ENCODE measurements at regions not wholly inside any gene's neighbourhood (a gene's known extent, or its start where the extent isn't known, plus 50 kb on each side); places are given as distances from the start of the nearest gene placed in this dataset.

- Histone ChIP-seq H3K9me3 (no peaks in the 10 kb centered on the region), H3K27me3 (no peaks in the 10 kb centered on the region)
- WGBS, 4 donors = 87 to 93% (median 89%) methylated on average over 5 of the region's 5 CpGs
These were observed 167.1 kb upstream of the DAB1 start for GRCh38 chr1:57590978-57591377.

GRCh38 chr1:57586842-57587241 lies 163.0 kb upstream of the DAB1 start:
- H3K27ac ChIP-seq = no peak overlapping the region
- H3K27me3 ChIP-seq = no peaks in the 10 kb centered on the region
- ATAC-seq (no peak), DNase-seq (no peak)
- no peak overlapping the region for H3K4me3 ChIP-seq
- no peaks in the 10 kb centered on the region for H3K9me3 ChIP-seq
- no peaks in the 10 kb centered on the region for H3K4me1 ChIP-seq
- intact Hi-C loops (cut with DNase I) = no loop called here
- TF ChIP-seq POLR2A (IDR thresholded peaks at IDR 0.05) (no peak), CTCF (IDR thresholded peaks at IDR 0.05) (no peak)
- no peaks in the 10 kb centered on the region for H3K36me3 ChIP-seq

More at GRCh38 chr1:57590978-57591377, 167.1 kb upstream of the DAB1 start:
- DNase-seq = no peak
- peaks cover 0 to 2% (median 0%) of the 10 kb centered on the region in 12 donors for H3K4me1 ChIP-seq
- H3K4me3 ChIP-seq = no peak overlapping the region
- intact Hi-C loops (cut with DNase I) = no loop called here
- TF ChIP-seq CTCF (IDR thresholded peaks at IDR 0.05) = no peak
- TF ChIP-seq POLR2A (IDR thresholded peaks at IDR 0.05) = no peak
- no peak overlapping the region for H3K27ac ChIP-seq
- no peaks in the 10 kb centered on the region for H3K36me3 ChIP-seq
- ATAC-seq = no peak

GRCh38 chr1:57578680-57579079 lies 154.8 kb upstream of the DAB1 start:
- TF ChIP-seq POLR2A (IDR thresholded peaks at IDR 0.05) (no peak), CTCF (IDR thresholded peaks at IDR 0.05) (no peak)
- intact Hi-C loops (cut with DNase I) = no loop called here
- no peaks in the 10 kb centered on the region for H3K9me3 ChIP-seq
- H3K4me3 ChIP-seq = no peak overlapping the region
- H3K27ac ChIP-seq = no peak overlapping the region
- H3K36me3 ChIP-seq = no peaks in the 10 kb centered on the region
- no peaks in the 10 kb centered on the region for H3K27me3 ChIP-seq
- ATAC-seq (no peak), DNase-seq (no peak)
- no peaks in the 10 kb centered on the region for H3K4me1 ChIP-seq

- intact Hi-C loops (cut with DNase I) = no loop called here
- Histone ChIP-seq H3K4me1 (no peaks in the 10 kb centered on the region), H3K27me3 (no peaks in the 10 kb centered on the region), H3K36me3 (no peaks in the 10 kb centered on the region), H3K9me3 (no peaks in the 10 kb centered on the region), H3K4me3 (no peak overlapping the region), H3K27ac (no peak overlapping the region)
- TF ChIP-seq POLR2A (IDR thresholded peaks at IDR 0.05) (no peak), CTCF (IDR thresholded peaks at IDR 0.05) (no peak)
- WGBS, 4 donors = 73 to 90% (median 83%) methylated on average over 2 of the region's 2 CpGs
- no peak for DNase-seq
- no peak for ATAC-seq
These were observed 154.2 kb upstream of the DAB1 start for GRCh38 chr1:57578099-57578498.
